ENCODE measurements at regions not wholly inside any gene's neighbourhood (a gene's known extent, or its start where the extent isn't known, plus 50 kb on each side); places are given as distances from the start of the nearest gene placed in this dataset.

DNA sequence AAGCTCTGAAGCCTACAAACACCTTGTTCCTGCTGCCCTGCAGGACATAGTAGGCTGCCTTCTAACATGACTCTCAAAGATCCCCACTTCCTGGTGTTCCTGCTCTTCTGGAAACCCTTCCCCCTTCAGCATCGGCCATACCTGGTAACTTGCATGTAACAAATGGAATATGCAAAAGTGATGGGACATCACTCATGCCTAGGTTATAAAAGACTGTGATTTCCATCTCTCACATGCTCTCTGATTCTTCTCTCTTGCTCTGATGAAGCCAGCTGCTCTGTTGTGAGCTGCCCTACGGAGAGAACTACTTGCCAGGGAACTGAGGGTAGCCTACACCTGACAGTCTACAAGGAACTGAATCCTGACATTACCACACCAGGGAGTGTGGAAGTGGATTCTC is 72.9 kb upstream of the IRX6 start:
- ATAC-seq (ENCODE audit: low read depth) (no peak), DNase-seq (no peak)
- Mint-ChIP-seq H3K36me3 (ENCODE audit: low read depth) (no peaks in the 10 kb centered on the region), H3K27ac (no peak overlapping the region), H3K4me1 (no peaks in the 10 kb centered on the region), H3K9me3 (peaks cover 8% of the 10 kb centered on the region), H3K4me3 (no peak overlapping the region), H3K27me3 (peaks cover 9% of the 10 kb centered on the region)
- no peak for TF ChIP-seq CTCF (IDR thresholded peaks at IDR 0.05)
- ChIA-PET CTCF (no interaction called here), POLR2A (no interaction called here)
- intact Hi-C loops (cut with micrococcal nuclease), result no loop called here

DNA sequence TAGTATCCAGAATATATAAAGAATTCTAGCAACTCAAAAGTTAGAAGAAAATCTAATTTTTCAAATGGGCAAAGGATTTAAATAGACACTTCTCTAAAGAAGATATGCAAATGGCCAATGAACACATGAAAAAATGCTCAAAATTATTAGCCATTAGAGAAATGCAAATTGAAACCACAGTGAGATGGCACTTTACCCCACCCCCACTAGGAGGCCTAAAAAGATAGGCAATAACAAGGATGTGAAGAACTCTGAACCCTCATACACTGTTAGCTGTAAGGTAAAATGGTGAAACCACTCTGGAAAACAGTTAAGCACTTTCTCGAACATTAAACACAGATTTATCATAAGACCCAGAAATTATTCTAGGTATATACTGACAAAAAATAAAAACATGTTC is 71.4 kb upstream of the IRX6 start:
- Mint-ChIP-seq H3K27ac (no peak overlapping the region), H3K4me3 (no peak overlapping the region), H3K9me3 (peaks cover 8% of the 10 kb centered on the region), H3K4me1 (no peaks in the 10 kb centered on the region), H3K36me3 (ENCODE audit: low read depth) (no peaks in the 10 kb centered on the region), H3K27me3 (peaks cover 9% of the 10 kb centered on the region)
- ATAC-seq (ENCODE audit: low read depth), result no peak
- ChIA-PET POLR2A (no interaction called here), CTCF (no interaction called here)
- intact Hi-C loops (cut with micrococcal nuclease), result no loop called here
- DNase-seq, result no peak
- no peak for TF ChIP-seq CTCF (IDR thresholded peaks at IDR 0.05)

GRCh38 chr16:55253987-55254386 is 70.0 kb upstream of the IRX6 start:
- Mint-ChIP-seq H3K4me1 (peaks cover 2% of the 10 kb centered on the region), H3K27me3 (peaks cover 9% of the 10 kb centered on the region), H3K36me3 (ENCODE audit: low read depth) (no peaks in the 10 kb centered on the region), H3K27ac (no peak overlapping the region), H3K4me3 (no peak overlapping the region), H3K9me3 (peaks cover 8% of the 10 kb centered on the region)
- POLR2A ChIA-PET, result no interaction called here
- DNase-seq, result no peak
- TF ChIP-seq CTCF (IDR thresholded peaks at IDR 0.05), result no peak
- CTCF ChIA-PET, result no interaction called here
- intact Hi-C loops (cut with micrococcal nuclease), result no loop called here
- no peak for ATAC-seq (ENCODE audit: low read depth)

- no peak for TF ChIP-seq CTCF (IDR thresholded peaks at IDR 0.05)
- Mint-ChIP-seq H3K36me3 (ENCODE audit: low read depth) (no peaks in the 10 kb centered on the region), H3K4me1 (peaks cover 2% of the 10 kb centered on the region), H3K4me3 (no peak overlapping the region), H3K27me3 (peaks cover 5% of the 10 kb centered on the region), H3K27ac (no peak overlapping the region), H3K9me3 (peaks cover 8% of the 10 kb centered on the region)
- no peak for DNase-seq
- ChIA-PET CTCF (no interaction called here), POLR2A (no interaction called here)
- intact Hi-C loops (cut with micrococcal nuclease), result loop anchor here (5.0 kb wide), 2 partner anchors 1309 to 1484 kb away; no protein-coding TSS in a partner anchor
- no peak for ATAC-seq (ENCODE audit: low read depth)
Measured at GRCh38 chr16:55255733-55256282, 68.2 kb upstream of the IRX6 start.

- Mint-ChIP-seq H3K9me3 (peaks cover 8% of the 10 kb centered on the region), H3K4me3 (no peak overlapping the region), H3K36me3 (ENCODE audit: low read depth) (no peaks in the 10 kb centered on the region), H3K27me3 (peaks cover 1% of the 10 kb centered on the region), H3K4me1 (peaks cover 2% of the 10 kb centered on the region), H3K27ac (no peak overlapping the region)
- no peak for TF ChIP-seq CTCF (IDR thresholded peaks at IDR 0.05)
- CTCF ChIA-PET, result no interaction called here
- ATAC-seq (ENCODE audit: low read depth) (no peak), DNase-seq (no peak)
- POLR2A ChIA-PET, result no interaction called here
- intact Hi-C loops (cut with micrococcal nuclease), result loop anchor here (5.0 kb wide), 2 partner anchors 1309 to 1484 kb away; no protein-coding TSS in a partner anchor
Measured at GRCh38 chr16:55256412-55257016, 67.5 kb upstream of the IRX6 start.
